ENCODE measurements at regions not wholly inside any gene's neighbourhood (a gene's known extent, or its start where the extent isn't known, plus 50 kb on each side); places are given as distances from the start of the nearest gene placed in this dataset.

DNA sequence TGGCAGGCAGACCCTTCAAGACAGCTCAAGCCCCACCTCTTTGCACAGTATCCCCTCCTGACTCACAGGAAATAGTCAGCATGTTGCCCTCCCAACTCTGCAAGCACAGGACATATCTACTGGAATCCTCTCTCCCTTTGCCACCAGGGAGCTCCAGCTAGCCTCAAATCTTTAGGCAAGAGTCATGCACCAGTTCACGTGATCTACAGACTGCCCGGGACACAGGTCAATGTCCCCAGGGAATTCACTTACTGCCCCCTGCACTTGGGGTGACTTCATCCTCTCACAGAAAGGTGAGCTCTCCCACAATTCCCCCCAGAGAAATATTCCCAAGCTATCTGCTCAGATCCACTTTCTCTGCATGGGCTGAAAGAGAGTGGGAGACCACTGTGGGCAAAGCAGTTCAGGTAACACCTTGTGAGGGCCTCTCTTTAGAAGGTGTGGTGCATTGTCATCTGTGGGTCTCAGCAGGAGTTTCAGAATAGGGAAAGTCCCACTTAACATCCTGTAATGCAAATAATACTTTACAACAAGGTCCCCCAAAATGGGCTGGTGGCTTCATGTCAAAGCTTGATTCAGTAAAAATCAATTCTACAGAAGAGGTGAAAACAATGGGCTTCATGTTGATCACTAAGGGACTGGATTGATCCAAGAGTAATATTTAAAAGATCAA lies 129.9 kb downstream of the NOC3L start:
- no peaks in the 10 kb centered on the region for H3K4me1 Mint-ChIP-seq
- no peaks in the 10 kb centered on the region for H3K9me3 Mint-ChIP-seq
- intact Hi-C loops (cut with micrococcal nuclease) = no loop called here

DNA sequence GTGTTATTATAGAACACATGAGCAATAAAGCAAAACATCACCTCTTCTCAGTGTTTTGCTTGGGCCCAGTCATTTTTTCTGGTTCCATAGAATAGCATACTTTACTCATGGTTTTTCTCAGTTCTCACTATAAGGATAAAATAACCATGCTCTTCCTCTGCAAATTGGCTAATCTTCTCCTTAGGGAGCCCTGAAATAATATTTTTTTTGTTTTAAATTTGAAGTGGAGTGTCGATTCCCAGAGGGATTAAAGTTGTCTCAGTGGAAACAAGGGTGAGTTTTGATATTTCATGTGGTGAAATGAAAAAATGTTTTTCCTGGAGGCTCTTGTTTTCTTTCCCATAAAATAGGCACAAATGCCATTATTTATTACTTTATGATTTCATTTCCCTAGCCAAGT lies 127.3 kb downstream of the NOC3L start:
- H2AFZ ChIP-seq (ENCODE audit: insufficient read depth, low read depth, low read length, poor library complexity, severe bottlenecking) = no peak overlapping the region
- Mint-ChIP-seq H3K27ac (no peak overlapping the region), H3K4me3 (peak overlapping the region in 1 of 2 donors; percentile 31), H3K36me3 (no peaks in the 10 kb centered on the region), H3K9me3 (no peaks in the 10 kb centered on the region), H3K4me1 (no peaks in the 10 kb centered on the region), H3K27me3 (ENCODE audit: low read depth in 3 of 3) (peaks cover 3 to 7% (median 4%) of the 10 kb centered on the region in 3 donors)
- DNase-seq = no peak
- intact Hi-C loops (cut with micrococcal nuclease) = no loop called here
- H3K9ac ChIP-seq (ENCODE audit: insufficient read depth, low read length, poor library complexity, severe bottlenecking) = no peak overlapping the region
- no peak overlapping the region for H3K4me2 ChIP-seq (replicated peaks; ENCODE audit: extremely low read depth, low read length, poor library complexity, severe bottlenecking)
- H3K4me1 ChIP-seq (ENCODE audit: control insufficient read depth in 1 of 2, insufficient read depth in 2 of 2, low read length in 2 of 2) = no peaks in the 10 kb centered on the region
- H3K27me3 ChIP-seq (ENCODE audit: control insufficient read depth in 2 of 2, insufficient read depth in 2 of 2, low read length in 2 of 2) = no peaks in the 10 kb centered on the region
- H3K36me3 ChIP-seq (replicated peaks in 1 of 2; ENCODE audit: control insufficient read depth in 1 of 2, insufficient read depth in 2 of 2, low read length in 2 of 2) = no peaks in the 10 kb centered on the region
- H3K79me2 ChIP-seq (ENCODE audit: insufficient read depth, low read length) = no peaks in the 10 kb centered on the region
- no CpG with 5 or more reads among the region's 1 CpG for WGBS (ENCODE audit: insufficient coverage)
- H3K27ac ChIP-seq (ENCODE audit: low read depth in 1 of 2, low read length in 2 of 2) = no peak overlapping the region
- no peaks in the 10 kb centered on the region for H4K20me1 ChIP-seq (ENCODE audit: insufficient read depth, low read length)
- peaks cover 0 to under 1% of the 10 kb centered on the region in 2 donors for H3K9me3 ChIP-seq (replicated peaks in 1 of 2; ENCODE audit: control insufficient read depth in 1 of 2, insufficient read depth in 1 of 2, low read length in 2 of 2)
- H3K4me3 ChIP-seq (replicated peaks in 1 of 3; ENCODE audit: low read depth in 2 of 3, low read length in 3 of 3) = no peak overlapping the region
- TF ChIP-seq, protein P1, sequence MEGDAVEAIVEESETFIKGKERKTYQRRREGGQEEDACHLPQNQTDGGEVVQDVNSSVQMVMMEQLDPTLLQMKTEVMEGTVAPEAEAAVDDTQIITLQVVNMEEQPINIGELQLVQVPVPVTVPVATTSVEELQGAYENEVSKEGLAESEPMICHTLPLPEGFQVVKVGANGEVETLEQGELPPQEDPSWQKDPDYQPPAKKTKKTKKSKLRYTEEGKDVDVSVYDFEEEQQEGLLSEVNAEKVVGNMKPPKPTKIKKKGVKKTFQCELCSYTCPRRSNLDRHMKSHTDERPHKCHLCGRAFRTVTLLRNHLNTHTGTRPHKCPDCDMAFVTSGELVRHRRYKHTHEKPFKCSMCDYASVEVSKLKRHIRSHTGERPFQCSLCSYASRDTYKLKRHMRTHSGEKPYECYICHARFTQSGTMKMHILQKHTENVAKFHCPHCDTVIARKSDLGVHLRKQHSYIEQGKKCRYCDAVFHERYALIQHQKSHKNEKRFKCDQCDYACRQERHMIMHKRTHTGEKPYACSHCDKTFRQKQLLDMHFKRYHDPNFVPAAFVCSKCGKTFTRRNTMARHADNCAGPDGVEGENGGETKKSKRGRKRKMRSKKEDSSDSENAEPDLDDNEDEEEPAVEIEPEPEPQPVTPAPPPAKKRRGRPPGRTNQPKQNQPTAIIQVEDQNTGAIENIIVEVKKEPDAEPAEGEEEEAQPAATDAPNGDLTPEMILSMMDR (IDR thresholded peaks at IDR 0.05) = no peak

More for the DNA sequence above, 129.9 kb downstream of the NOC3L start:
- TF ChIP-seq, protein P1 (IDR thresholded peaks at IDR 0.05) = no peak
- Histone ChIP-seq H3K27me3 (ENCODE audit: control insufficient read depth in 2 of 2, insufficient read depth in 2 of 2, low read length in 2 of 2) (no peaks in the 10 kb centered on the region), H3K9me3 (replicated peaks in 1 of 2; ENCODE audit: control insufficient read depth in 1 of 2, insufficient read depth in 1 of 2, low read length in 2 of 2) (peaks cover 0 to 4% of the 10 kb centered on the region in 2 donors), H2AFZ (ENCODE audit: insufficient read depth, low read depth, low read length, poor library complexity, severe bottlenecking) (no peak overlapping the region), H3K79me2 (ENCODE audit: insufficient read depth, low read length) (no peaks in the 10 kb centered on the region), H3K9ac (ENCODE audit: insufficient read depth, low read length, poor library complexity, severe bottlenecking) (no peak overlapping the region), H3K36me3 (replicated peaks in 1 of 2; ENCODE audit: control insufficient read depth in 1 of 2, insufficient read depth in 2 of 2, low read length in 2 of 2) (no peaks in the 10 kb centered on the region), H3K4me1 (ENCODE audit: control insufficient read depth in 1 of 2, insufficient read depth in 2 of 2, low read length in 2 of 2) (no peaks in the 10 kb centered on the region), H3K4me2 (replicated peaks; ENCODE audit: extremely low read depth, low read length, poor library complexity, severe bottlenecking) (no peak overlapping the region), H3K4me3 (replicated peaks in 1 of 3; ENCODE audit: low read depth in 2 of 3, low read length in 3 of 3) (no peak overlapping the region), H4K20me1 (ENCODE audit: insufficient read depth, low read length) (no peaks in the 10 kb centered on the region), H3K27ac (ENCODE audit: low read depth in 1 of 2, low read length in 2 of 2) (no peak overlapping the region)
- H3K4me3 Mint-ChIP-seq = no peak overlapping the region
- H3K27me3 Mint-ChIP-seq (ENCODE audit: low read depth in 3 of 3) = peaks cover 2 to 5% (median 4%) of the 10 kb centered on the region in 3 donors
- 86% methylated on average over 2 of the region's 2 CpGs for WGBS (ENCODE audit: insufficient coverage)
- no peaks in the 10 kb centered on the region for H3K36me3 Mint-ChIP-seq
- DNase-seq = no peak
- no peak overlapping the region for H3K27ac Mint-ChIP-seq

Measured in CD14-positive monocyte (primary cell).